Liver (tissue), 8 donors: ENCODE measurements at regions not wholly inside any gene's neighbourhood (a gene's known extent, or its start where the extent isn't known, plus 50 kb on each side); places are given as distances from the start of the nearest gene placed in this dataset.

Experiments
- DNase-seq: peaks from one replicate; pipeline ENCODE4 v3.0.0-alpha.2; 2017; ENCODE audit warnings: low spot score
- H3K27ac ChIP-seq, 2 donors: one replicate each; pipeline ENCODE4 v1.7.0; 2013; ENCODE audit warnings: inconsistent platforms in 2 of 2, low read length in 2 of 2, control low read depth in 1 of 2, low read depth in 1 of 2, mild to moderate bottlenecking in 1 of 2
- H3K27me3 ChIP-seq, 4 donors: one replicate each; pipeline versions ENCODE4 v1.6.1 to v1.7.0; 2013; ENCODE audit warnings: low read length in 3 of 4, inconsistent platforms in 1 of 4, mild to moderate bottlenecking in 1 of 4, moderate library complexity in 1 of 4; ENCODE audit not compliant: control insufficient read depth in 4 of 4, insufficient read depth in 4 of 4
- H3K36me3 ChIP-seq, 4 donors: one replicate each; pipeline versions ENCODE4 v1.6.1 to v1.7.0; 2013; ENCODE audit warnings: low read length in 3 of 4, mild to moderate bottlenecking in 3 of 4, low read depth in 1 of 4, moderate library complexity in 1 of 4; ENCODE audit not compliant: control insufficient read depth in 4 of 4, insufficient read depth in 3 of 4
- H3K4me1 ChIP-seq, 4 donors: one replicate each; pipeline versions ENCODE4 v1.6.1 to v1.7.0; 2013; ENCODE audit warnings: low read length in 3 of 4, mild to moderate bottlenecking in 3 of 4, moderate library complexity in 1 of 4; ENCODE audit not compliant: control insufficient read depth in 4 of 4, insufficient read depth in 4 of 4
- H3K4me3 ChIP-seq, 3 donors: one replicate each; pipeline versions ENCODE4 v1.6.1 to v1.7.0; 2013; ENCODE audit warnings: low read length in 3 of 3, control low read depth in 1 of 3, low read depth in 1 of 3, mild to moderate bottlenecking in 1 of 3
- H3K9ac ChIP-seq, 2 donors: one replicate each; pipeline ENCODE4 v1.7.0; 2013; ENCODE audit warnings: low read length in 2 of 2, mild to moderate bottlenecking in 2 of 2, moderate library complexity in 2 of 2, control low read depth in 1 of 2, low read depth in 1 of 2
- H3K9me3 ChIP-seq, 4 donors: one replicate each; pipeline versions ENCODE4 v1.6.1 to v1.7.0; 2013; ENCODE audit warnings: low read length in 3 of 4; ENCODE audit not compliant: control insufficient read depth in 4 of 4
- ATF3 ChIP-seq: IDR thresholded peaks from 2 replicates; pipeline ENCODE4 v1.6.1; 2016; ENCODE audit warnings: antibody characterized with exemption
- CTCF ChIP-seq: fragments of 150-350 bp; IDR thresholded peaks from 2 replicates; pipeline ENCODE4 v1.5.1; 2017; ENCODE audit warnings: improper control_type of control experiment, low read depth, low read length; ENCODE audit not compliant: missing input control
- EGR1 ChIP-seq, 2 donors: IDR thresholded peaks; 2 replicates each; pipeline ENCODE4 v1.6.1; 2016 to 2018; ENCODE audit warnings: antibody characterized with exemption in 2 of 2, low read depth in 2 of 2
- FOXA1 ChIP-seq: IDR thresholded peaks from 2 replicates; pipeline ENCODE4 v1.6.1; 2016; ENCODE audit warnings: antibody characterized with exemption
- FOXA2 ChIP-seq: IDR thresholded peaks from 2 replicates; pipeline ENCODE4 v1.6.1; 2016; ENCODE audit warnings: antibody characterized with exemption
- GABPA ChIP-seq, 2 donors: IDR thresholded peaks in 1 of 2; conservative IDR thresholded peaks in 1 of 2; 2 replicates each; pipeline ENCODE4 v1.6.1; 2016; ENCODE audit warnings: antibody characterized with exemption in 2 of 2, mild to moderate bottlenecking in 1 of 2, moderate library complexity in 1 of 2
- HNF4A ChIP-seq, 2 donors: conservative IDR thresholded peaks; 2 replicates each; pipeline ENCODE4 v1.6.1; 2016; ENCODE audit warnings: antibody characterized with exemption in 2 of 2, mild to moderate bottlenecking in 2 of 2
- HNF4G ChIP-seq: IDR thresholded peaks from 2 replicates; pipeline ENCODE4 v1.6.1; 2016; ENCODE audit warnings: antibody characterized with exemption
- JUND ChIP-seq, 2 donors: IDR thresholded peaks; 2 replicates each; pipeline ENCODE4 v1.6.1; 2016; ENCODE audit warnings: antibody characterized with exemption in 2 of 2
- MAX ChIP-seq: IDR thresholded peaks from 2 replicates; pipeline ENCODE4 v1.6.1; 2016; ENCODE audit warnings: antibody characterized with exemption
- NR2F2 ChIP-seq: IDR thresholded peaks from 2 replicates; pipeline ENCODE4 v1.6.1; 2016; ENCODE audit warnings: antibody characterized with exemption
- RAD21 ChIP-seq, 2 donors: IDR thresholded peaks; 2 replicates each; pipeline ENCODE4 v1.6.1; 2016; ENCODE audit warnings: antibody characterized with exemption in 2 of 2, mild to moderate bottlenecking in 2 of 2
- REST ChIP-seq: IDR thresholded peaks from 2 replicates; pipeline ENCODE4 v1.6.1; 2016; ENCODE audit warnings: antibody characterized with exemption, mild to moderate bottlenecking
- RXRA ChIP-seq, 2 donors: IDR thresholded peaks; 2 replicates each; pipeline ENCODE4 v1.6.1; 2017 to 2018; ENCODE audit warnings: antibody characterized with exemption in 2 of 2, mild to moderate bottlenecking in 1 of 2
- SP1 ChIP-seq: IDR thresholded peaks from 2 replicates; pipeline ENCODE4 v1.6.1; 2018; ENCODE audit warnings: antibody characterized with exemption, mild to moderate bottlenecking
- TAF1 ChIP-seq: conservative IDR thresholded peaks from 2 replicates; pipeline ENCODE4 v1.6.1; 2016; ENCODE audit warnings: antibody characterized with exemption, mild to moderate bottlenecking
- YY1 ChIP-seq: IDR thresholded peaks from 2 replicates; pipeline ENCODE4 v1.6.1; 2016; ENCODE audit warnings: antibody characterized with exemption, mild to moderate bottlenecking
- ZBTB33 ChIP-seq: IDR thresholded peaks from 2 replicates; pipeline ENCODE4 v1.6.1; 2016; ENCODE audit warnings: antibody characterized with exemption
- WGBS: extraction: QIAGEN DNeasy Blood & Tissue Kit; methylation state at CpG from one replicate; pipeline ENCODE4 v1.1.7; 2013; 5-methylcytosine and 5-hydroxymethylcytosine counted together
- donor health status: healthy.
- donor health status: healthy.
- donor health status: healthy.
- donor health status: healthy.
- donor health status: healthy.

GRCh38 chr3:170716172-170716805 is 130.4 kb upstream of the SLC7A14 start:
- no peak overlapping the region for H3K4me3 ChIP-seq
- TF ChIP-seq YY1 (no peak), FOXA1 (no peak), EGR1 (IDR thresholded peaks at IDR 0.05; ENCODE audit: low read depth in 2 of 2) (no peak)
- no peaks in the 10 kb centered on the region for H3K4me1 ChIP-seq
- no peak overlapping the region for H3K9ac ChIP-seq
- H3K27ac ChIP-seq = no peak overlapping the region
- 79% methylated on average over 5 of the region's 5 CpGs for WGBS
- no peaks in the 10 kb centered on the region for H3K36me3 ChIP-seq
- no peak for DNase-seq
- no peaks in the 10 kb centered on the region for H3K27me3 ChIP-seq
- H3K9me3 ChIP-seq = no peaks in the 10 kb centered on the region

GRCh38 chr3:170714562-170715535 is 129.0 kb upstream of the SLC7A14 start:
- no peaks in the 10 kb centered on the region for H3K36me3 ChIP-seq
- no peak overlapping the region for H3K4me3 ChIP-seq
- H3K9ac ChIP-seq = no peak overlapping the region
- H3K9me3 ChIP-seq = peaks cover 0 to 4% (median 3%) of the 10 kb centered on the region in 4 donors
- WGBS = 81% methylated on average over 3 of the region's 3 CpGs
- H3K27me3 ChIP-seq = no peaks in the 10 kb centered on the region
- H3K27ac ChIP-seq = no peak overlapping the region
- no peak for TF ChIP-seq TAF1
- TF ChIP-seq HNF4A (conservative IDR thresholded peaks at IDR 0.05) = no peak
- no peak for TF ChIP-seq ATF3
- no peak for TF ChIP-seq JUND (IDR thresholded peaks at IDR 0.05)
- no peak for TF ChIP-seq ZBTB33
- no peak for TF ChIP-seq MAX
- no peak for TF ChIP-seq NR2F2
- no peak for TF ChIP-seq YY1
- TF ChIP-seq GABPA (IDR thresholded peaks at IDR 0.05 in 1 of 2, conservative IDR thresholded peaks at IDR 0.05 in 1 of 2) = no peak
- TF ChIP-seq RAD21 (IDR thresholded peaks at IDR 0.05) = no peak
- no peak for TF ChIP-seq REST
- TF ChIP-seq CTCF = no peak
- no peak for TF ChIP-seq HNF4G
- no peak for TF ChIP-seq FOXA1
- no peak for TF ChIP-seq EGR1 (IDR thresholded peaks at IDR 0.05; ENCODE audit: low read depth in 2 of 2)
- TF ChIP-seq RXRA (IDR thresholded peaks at IDR 0.05) = no peak
- TF ChIP-seq SP1 = no peak
- TF ChIP-seq FOXA2 = no peak
- no peaks in the 10 kb centered on the region for H3K4me1 ChIP-seq
- DNase-seq = no peak
